ENCODE measurements at regions not wholly inside any gene's neighbourhood (a gene's known extent, or its start where the extent isn't known, plus 50 kb on each side); places are given as distances from the start of the nearest gene placed in this dataset.
"Not testable (repeated sequence)": the region's sequence is repeated elsewhere in the genome, so short reads cannot be mapped to it uniquely, and the experiment has no call there.

DNA sequence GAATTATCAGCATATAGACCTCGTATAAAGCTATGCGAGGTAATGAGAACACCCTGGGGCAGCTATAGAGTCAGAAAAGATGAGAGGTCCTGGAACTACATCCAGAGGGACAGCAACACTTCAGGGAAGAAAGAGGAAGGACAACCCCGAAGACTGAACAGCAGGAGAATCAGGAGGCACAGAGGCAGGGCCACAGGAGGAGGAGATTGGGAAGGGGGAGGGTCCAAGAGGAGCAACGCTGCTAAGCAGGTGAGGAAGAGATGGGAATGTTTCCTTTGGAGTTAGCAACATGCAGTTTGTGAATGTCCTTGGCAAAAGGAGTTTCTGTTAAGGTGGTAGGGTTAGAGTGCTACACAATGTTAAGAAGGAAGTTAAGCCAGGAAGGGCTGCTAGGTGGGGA is 79.5 kb upstream of the OLIG3 start:
- ATAC-seq: no peak
- H3K4me3 ChIP-seq: no peak overlapping the region
- H3K9me3 ChIP-seq: no peaks in the 10 kb centered on the region
- no peaks in the 10 kb centered on the region for H3K4me1 ChIP-seq (ENCODE audit: low read depth)
- TF ChIP-seq, protein P1, sequence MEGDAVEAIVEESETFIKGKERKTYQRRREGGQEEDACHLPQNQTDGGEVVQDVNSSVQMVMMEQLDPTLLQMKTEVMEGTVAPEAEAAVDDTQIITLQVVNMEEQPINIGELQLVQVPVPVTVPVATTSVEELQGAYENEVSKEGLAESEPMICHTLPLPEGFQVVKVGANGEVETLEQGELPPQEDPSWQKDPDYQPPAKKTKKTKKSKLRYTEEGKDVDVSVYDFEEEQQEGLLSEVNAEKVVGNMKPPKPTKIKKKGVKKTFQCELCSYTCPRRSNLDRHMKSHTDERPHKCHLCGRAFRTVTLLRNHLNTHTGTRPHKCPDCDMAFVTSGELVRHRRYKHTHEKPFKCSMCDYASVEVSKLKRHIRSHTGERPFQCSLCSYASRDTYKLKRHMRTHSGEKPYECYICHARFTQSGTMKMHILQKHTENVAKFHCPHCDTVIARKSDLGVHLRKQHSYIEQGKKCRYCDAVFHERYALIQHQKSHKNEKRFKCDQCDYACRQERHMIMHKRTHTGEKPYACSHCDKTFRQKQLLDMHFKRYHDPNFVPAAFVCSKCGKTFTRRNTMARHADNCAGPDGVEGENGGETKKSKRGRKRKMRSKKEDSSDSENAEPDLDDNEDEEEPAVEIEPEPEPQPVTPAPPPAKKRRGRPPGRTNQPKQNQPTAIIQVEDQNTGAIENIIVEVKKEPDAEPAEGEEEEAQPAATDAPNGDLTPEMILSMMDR (IDR thresholded peaks at IDR 0.05): no peak
- DNase-seq: no peak
- no peaks in the 10 kb centered on the region for H3K36me3 ChIP-seq (ENCODE audit: low read depth)
- intact Hi-C loops (cut with DNase I, micrococcal nuclease): no loop called here

DNA sequence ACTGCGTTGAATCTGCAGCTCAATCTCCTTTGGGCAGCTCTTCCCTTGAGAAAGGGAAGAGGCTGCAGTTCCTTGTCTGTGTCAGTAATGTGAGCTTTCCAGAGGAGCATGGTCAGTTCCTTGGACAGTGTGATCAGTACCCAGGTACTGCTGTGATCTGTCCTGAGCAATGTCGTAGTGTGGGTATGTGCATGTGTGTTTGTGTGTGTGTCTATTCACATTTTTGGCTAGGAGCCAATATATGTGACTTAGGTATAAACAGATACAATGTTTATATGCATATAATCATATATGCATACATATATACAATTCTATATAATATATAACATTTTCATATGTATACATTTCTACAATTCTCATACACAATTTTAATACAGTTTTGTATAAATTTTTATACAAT is 85.4 kb upstream of the OLIG3 start:
- DNase-seq (no peak), ATAC-seq (no peak)
- Histone ChIP-seq H3K9me3 (no peaks in the 10 kb centered on the region), H3K4me3 (no peak overlapping the region), H3K4me1 (ENCODE audit: low read depth) (no peaks in the 10 kb centered on the region), H3K36me3 (ENCODE audit: low read depth) (no peaks in the 10 kb centered on the region)
- intact Hi-C loops (cut with DNase I, micrococcal nuclease): no loop called here
- TF ChIP-seq, protein P1 (IDR thresholded peaks at IDR 0.05): no peak

DNA sequence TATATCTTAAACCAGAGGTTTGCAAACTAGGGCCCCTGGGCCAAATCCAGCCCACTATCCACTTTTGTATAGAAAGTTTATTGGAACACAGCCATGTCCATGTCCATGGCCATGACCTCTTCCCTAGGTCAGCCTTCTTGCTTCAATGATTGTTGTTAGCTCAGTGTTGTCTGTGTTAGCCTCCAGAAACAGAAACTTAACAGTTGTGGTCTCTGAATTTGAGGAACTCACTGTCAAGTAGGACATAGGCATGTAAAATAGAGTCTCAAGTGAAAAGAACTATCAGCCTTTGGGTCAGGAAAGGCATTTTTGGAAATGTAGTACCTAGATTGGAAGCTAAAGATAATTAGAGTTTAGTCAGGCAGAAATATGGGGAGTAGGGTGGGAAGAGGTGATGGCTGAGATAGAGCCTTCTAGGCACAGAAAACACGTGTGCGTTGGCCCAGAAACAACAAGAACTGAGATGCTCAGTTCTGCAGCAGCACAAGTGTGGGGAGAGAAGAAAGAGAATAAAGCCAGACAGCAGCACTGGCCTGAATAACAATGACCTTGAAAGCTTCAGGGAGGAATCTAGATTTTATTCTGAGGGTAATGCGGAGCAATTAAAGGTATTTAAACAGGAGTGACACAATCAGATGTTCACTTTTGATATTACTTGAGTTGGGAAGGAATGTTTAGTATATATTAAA is 87.0 kb upstream of the OLIG3 start:
- Histone ChIP-seq H3K4me3 (no peak overlapping the region), H3K36me3 (ENCODE audit: low read depth) (no peaks in the 10 kb centered on the region), H3K4me1 (ENCODE audit: low read depth) (no peaks in the 10 kb centered on the region), H3K9me3 (no peaks in the 10 kb centered on the region)
- ATAC-seq: no peak
- TF ChIP-seq, protein P1 (IDR thresholded peaks at IDR 0.05): no peak
- no peak for DNase-seq
- intact Hi-C loops (cut with DNase I, micrococcal nuclease): no loop called here

DNA sequence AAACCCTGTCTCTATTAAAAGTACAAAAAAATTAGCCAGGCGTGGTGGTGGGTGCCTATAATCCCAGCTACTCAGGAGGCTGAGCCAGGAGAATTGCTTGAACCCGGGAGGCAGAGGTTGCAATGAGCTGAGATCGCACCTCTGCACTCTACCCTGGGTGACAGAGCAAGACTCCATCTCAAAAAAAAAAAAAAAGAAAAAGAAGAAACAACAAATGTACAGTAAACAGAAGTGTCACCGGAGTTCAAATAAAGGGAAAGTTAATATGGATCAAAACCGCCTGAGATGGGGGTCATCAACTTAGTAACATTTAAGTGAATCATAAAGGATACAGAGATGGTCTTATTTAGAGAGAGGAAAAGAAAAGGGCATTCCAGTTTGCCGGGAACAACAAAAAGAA is 89.3 kb upstream of the OLIG3 start:
- DNase-seq; ATAC-seq; H3K9me3 ChIP-seq; intact Hi-C loops (cut with DNase I, micrococcal nuclease); H3K36me3 ChIP-seq (ENCODE audit: low read depth); H3K4me3 ChIP-seq; H3K4me1 ChIP-seq (ENCODE audit: low read depth): not testable (repeated sequence)

DNA sequence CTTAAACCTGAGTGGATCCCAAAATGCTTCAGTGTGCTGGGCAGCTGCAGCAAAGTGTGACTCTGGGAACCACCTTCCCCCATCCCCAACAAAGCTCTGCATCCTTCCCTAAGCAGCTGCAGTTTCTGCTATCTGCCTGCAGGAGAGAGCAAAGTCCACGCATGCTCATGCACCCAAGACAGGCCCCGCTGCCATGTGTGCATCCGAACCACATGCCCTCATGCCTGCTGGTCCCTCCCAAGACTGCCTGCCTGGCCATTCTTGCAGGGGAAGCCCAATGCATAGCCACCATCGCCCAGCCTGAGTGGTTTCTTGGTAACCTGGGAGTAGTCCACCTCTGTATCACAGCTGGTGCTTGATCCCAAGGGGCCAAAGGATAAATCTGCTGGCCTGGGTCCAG is 94.3 kb upstream of the OLIG3 start:
- ATAC-seq: no peak
- intact Hi-C loops (cut with DNase I, micrococcal nuclease): no loop called here
- TF ChIP-seq, protein P1 (IDR thresholded peaks at IDR 0.05): no peak

DNA sequence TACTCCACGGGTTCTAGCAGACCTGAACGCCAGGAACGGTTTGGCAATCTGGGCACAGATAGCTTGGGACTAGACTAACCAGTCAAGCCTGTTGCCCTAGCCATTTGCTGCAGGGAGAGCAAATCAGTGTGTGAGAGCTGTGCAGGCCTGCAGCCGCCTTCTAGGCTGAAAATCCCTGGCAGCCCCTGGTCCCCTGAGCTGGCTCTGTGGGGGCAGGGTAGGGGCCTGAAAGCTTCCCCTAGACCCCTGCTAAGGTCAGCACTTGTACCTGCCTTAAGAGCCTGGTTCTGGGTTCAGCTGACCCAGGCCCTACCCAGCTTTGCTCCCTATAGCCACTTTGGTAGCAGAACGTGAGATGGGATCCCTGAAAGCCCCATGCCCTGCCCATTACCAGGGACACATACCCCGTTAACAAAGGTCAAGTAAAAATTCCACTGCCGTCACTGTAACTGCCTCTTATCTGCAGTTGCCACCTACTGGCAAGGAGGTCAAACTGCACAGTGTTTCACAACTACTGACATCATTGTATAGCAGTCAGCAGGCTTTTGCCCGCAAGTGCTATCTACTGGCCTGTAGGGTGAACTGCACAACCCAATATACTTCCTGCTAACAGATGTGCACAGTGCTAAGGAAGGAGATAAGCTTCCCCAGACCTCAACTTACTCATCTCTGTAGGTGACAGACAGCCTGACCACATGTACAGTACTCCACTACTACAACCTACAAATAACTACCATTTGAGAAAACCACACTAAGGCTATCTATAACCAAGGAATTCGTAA is 95.1 kb upstream of the OLIG3 start:
- ATAC-seq: peak; percentile 94
- no peaks in the 10 kb centered on the region for H3K36me3 ChIP-seq (ENCODE audit: low read depth)
- no peaks in the 10 kb centered on the region for H3K4me1 ChIP-seq (ENCODE audit: low read depth)
- DNase-seq: peak in 1 of 3 donors; percentile 23
- no peaks in the 10 kb centered on the region for H3K9me3 ChIP-seq
- intact Hi-C loops (cut with DNase I, micrococcal nuclease): no loop called here
- TF ChIP-seq, protein P1 (IDR thresholded peaks at IDR 0.05): no peak
- no peak overlapping the region for H3K4me3 ChIP-seq

More for the DNA sequence above, 94.3 kb upstream of the OLIG3 start:
- DNase-seq: no peak
- H3K4me1 ChIP-seq (ENCODE audit: low read depth): no peaks in the 10 kb centered on the region
- H3K36me3 ChIP-seq (ENCODE audit: low read depth): no peaks in the 10 kb centered on the region
- no peaks in the 10 kb centered on the region for H3K9me3 ChIP-seq
- H3K4me3 ChIP-seq: no peak overlapping the region
